Stimulated activated naive B cell treated with anti-CD40 and anti-IgM and Interleukin-4, amounts not matched to agents 10 μg/mL and 1 μg/mL and 100 μg/mL, for 72 hours (primary cell): ENCODE measurements at regions not wholly inside any gene's neighbourhood (a gene's known extent, or its start where the extent isn't known, plus 50 kb on each side); places are given as distances from the start of the nearest gene placed in this dataset.
"Not testable (repeated sequence)": the region's sequence is repeated elsewhere in the genome, so short reads cannot be mapped to it uniquely, and the experiment has no call there.

Source experiments
- ATAC-seq, 2 donors: fragments of 150-1000 bp; cut with Tn5 transposase; replicated peaks; 2 replicates each; pipeline ENCODE4 v1.10.0; 2021; ENCODE audit warnings: moderate library complexity in 1 of 2
- DNase-seq: peaks from one replicate; pipeline ENCODE4 v3.0.0; 2021
- H3K27ac Mint-ChIP-seq: one replicate; pipeline ENCODE4 v1.8.0; 2022; ENCODE audit warnings: mild to moderate bottlenecking, mixed read lengths
- H3K27me3 Mint-ChIP-seq, 2 donors: one replicate each; pipeline ENCODE4 v1.8.0; 2022; ENCODE audit warnings: mixed read lengths in 2 of 2
- H3K36me3 Mint-ChIP-seq, 2 donors: one replicate each; pipeline ENCODE4 v1.8.0; 2022; ENCODE audit warnings: mixed read lengths in 2 of 2, mild to moderate bottlenecking in 1 of 2
- H3K4me1 Mint-ChIP-seq, 2 donors: one replicate each; pipeline ENCODE4 v1.8.0; 2022; ENCODE audit warnings: mixed read lengths in 2 of 2, mild to moderate bottlenecking in 1 of 2
- H3K4me3 Mint-ChIP-seq, 2 donors: one replicate each; pipeline ENCODE4 v1.8.0; 2022; ENCODE audit warnings: mild to moderate bottlenecking in 2 of 2, mixed read lengths in 2 of 2, moderate library complexity in 1 of 2
- H3K9me3 Mint-ChIP-seq, 2 donors: one replicate each; pipeline ENCODE4 v1.8.0; 2022; ENCODE audit warnings: mixed read lengths in 2 of 2, mild to moderate bottlenecking in 1 of 2

DNA sequence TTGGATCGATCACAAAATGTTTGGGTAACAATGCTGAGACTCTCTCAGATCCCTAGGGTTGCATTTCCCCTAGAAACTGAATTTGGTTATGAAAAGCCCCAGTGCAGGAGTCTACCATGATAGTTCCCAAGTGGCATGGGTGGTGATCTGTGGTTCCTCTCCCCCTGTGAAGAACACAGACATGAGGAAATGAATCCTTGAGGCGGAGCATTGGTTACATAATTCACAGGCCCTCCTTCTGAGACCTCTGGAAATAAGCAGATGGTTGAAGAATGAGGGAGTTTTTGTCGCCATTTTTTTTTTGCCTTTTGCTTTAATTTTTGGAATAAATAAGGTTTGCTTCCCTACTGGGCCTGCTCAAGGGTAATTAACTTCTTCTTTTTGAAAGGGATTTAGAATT is 597.0 kb upstream of the RBFOX1 start:
- ATAC-seq (no peak), DNase-seq (no peak)
- no peak overlapping the region for H3K27ac Mint-ChIP-seq
- H3K27me3 Mint-ChIP-seq: no peaks in the 10 kb centered on the region
- H3K36me3 Mint-ChIP-seq: no peaks in the 10 kb centered on the region
- H3K4me1 Mint-ChIP-seq: no peaks in the 10 kb centered on the region
- H3K4me3 Mint-ChIP-seq: no peak overlapping the region
- H3K9me3 Mint-ChIP-seq: peaks cover 0 to 7% of the 10 kb centered on the region in 2 donors

DNA sequence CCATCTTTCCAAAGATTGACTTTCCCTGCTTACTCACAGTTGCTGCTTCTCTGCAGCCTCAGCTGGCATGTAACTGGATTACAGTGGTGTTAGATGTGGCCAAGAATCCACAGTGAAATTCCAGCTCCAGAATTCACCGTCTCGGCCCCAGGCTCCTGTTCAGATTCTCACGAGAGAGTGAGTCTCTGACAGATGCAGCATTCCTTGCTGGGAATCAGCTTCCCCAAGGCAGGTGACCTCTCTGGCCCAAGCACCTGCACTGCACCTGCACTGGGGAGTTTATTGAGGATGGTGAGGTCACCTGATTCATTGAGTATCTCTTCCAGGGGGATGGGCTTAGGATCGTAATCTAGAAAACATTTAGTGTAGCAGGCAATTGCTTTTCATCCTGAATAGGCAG is 600.5 kb upstream of the RBFOX1 start:
- DNase-seq: no peak
- ATAC-seq: no peak
- H3K9me3 Mint-ChIP-seq: no peaks in the 10 kb centered on the region
- H3K27ac Mint-ChIP-seq: no peak overlapping the region
- no peaks in the 10 kb centered on the region for H3K4me1 Mint-ChIP-seq
- no peaks in the 10 kb centered on the region for H3K27me3 Mint-ChIP-seq
- no peak overlapping the region for H3K4me3 Mint-ChIP-seq
- H3K36me3 Mint-ChIP-seq: no peaks in the 10 kb centered on the region

DNA sequence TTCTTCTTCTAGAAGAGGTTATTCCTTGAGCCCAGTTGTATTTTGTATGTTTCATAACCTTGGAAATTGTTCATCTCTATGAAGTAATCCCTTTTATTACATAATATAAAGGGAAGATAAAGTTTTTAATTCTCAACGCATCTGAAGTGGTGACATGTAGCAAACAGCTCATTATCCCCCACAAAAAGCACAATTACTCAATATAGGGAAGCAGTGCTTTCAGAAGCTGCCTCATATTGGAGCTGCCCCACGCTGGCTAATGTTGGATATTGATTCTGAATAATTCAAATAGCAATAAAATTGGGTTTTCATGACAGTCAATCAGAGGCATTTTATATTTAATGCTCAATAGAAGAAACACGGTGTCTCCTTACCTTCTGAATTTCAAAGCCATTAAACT is 604.3 kb upstream of the RBFOX1 start:
- H3K9me3 Mint-ChIP-seq: no peaks in the 10 kb centered on the region
- ATAC-seq: no peak
- H3K4me3 Mint-ChIP-seq: no peak overlapping the region
- no peaks in the 10 kb centered on the region for H3K4me1 Mint-ChIP-seq
- no peaks in the 10 kb centered on the region for H3K36me3 Mint-ChIP-seq
- no peak overlapping the region for H3K27ac Mint-ChIP-seq
- no peak for DNase-seq
- H3K27me3 Mint-ChIP-seq: peaks cover 0 to 5% of the 10 kb centered on the region in 2 donors

DNA sequence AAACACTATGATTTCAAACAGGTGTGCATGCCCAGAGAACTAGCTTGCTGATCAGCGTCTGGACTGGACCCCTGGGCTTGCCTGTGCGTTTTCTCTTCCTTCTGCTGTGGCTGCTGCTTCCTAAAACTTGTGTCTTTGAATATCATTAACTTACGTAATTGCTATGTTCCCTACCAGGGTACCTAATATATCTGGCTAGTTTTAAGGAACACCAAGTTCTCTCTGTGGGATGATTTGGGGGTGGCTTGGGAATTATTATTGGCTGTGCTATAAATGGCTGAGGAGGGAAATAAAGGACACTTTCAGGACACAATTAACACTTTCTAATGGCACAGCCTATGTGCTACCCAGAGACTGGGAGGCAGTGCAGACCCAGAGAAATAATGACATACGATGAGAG is 606.0 kb upstream of the RBFOX1 start:
- no peaks in the 10 kb centered on the region for H3K36me3 Mint-ChIP-seq
- H3K9me3 Mint-ChIP-seq: peaks cover 0 to 2% of the 10 kb centered on the region in 2 donors
- H3K27me3 Mint-ChIP-seq: peaks cover 0 to 5% of the 10 kb centered on the region in 2 donors
- ATAC-seq: no peak
- no peak overlapping the region for H3K27ac Mint-ChIP-seq
- H3K4me3 Mint-ChIP-seq: no peak overlapping the region
- no peak for DNase-seq
- no peaks in the 10 kb centered on the region for H3K4me1 Mint-ChIP-seq

DNA sequence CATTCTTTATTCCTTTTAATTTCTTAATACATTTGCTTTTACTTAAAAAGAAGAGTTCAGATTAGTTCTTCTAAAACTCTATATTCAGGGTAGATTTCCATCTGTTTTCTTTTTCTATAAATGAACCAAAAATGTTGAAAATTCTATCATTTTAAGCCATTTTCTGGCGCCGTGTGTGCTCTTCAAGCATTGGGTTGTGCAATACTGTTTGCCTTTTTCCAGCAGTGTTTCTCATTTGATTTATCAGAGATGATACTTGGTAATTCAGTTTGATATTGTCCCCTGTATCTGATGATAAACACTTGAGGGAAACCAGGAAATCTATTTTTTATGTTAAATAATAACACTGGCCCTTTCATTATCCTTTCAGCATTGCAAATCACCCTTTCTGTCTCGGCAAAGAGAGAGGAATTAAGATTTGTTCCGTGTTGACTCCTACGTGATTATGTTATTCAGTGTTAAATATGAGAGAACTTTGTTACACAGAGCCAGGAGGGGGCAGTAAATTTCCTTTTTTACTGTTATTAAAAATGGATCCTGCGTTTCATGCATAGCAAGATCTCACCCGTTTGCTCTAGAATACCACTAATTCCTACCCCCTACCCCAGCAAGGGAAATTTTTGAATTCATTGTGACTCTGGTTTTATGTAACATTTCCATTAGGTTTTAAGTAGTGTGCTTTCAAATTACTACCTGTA is 606.9 kb upstream of the RBFOX1 start:
- Mint-ChIP-seq H3K36me3 (no peaks in the 10 kb centered on the region), H3K4me1 (no peaks in the 10 kb centered on the region), H3K4me3 (no peak overlapping the region), H3K9me3 (peaks cover 0 to 2% of the 10 kb centered on the region in 2 donors), H3K27ac (no peak overlapping the region), H3K27me3 (peaks cover 0 to 5% of the 10 kb centered on the region in 2 donors)
- DNase-seq (no peak), ATAC-seq (no peak)

DNA sequence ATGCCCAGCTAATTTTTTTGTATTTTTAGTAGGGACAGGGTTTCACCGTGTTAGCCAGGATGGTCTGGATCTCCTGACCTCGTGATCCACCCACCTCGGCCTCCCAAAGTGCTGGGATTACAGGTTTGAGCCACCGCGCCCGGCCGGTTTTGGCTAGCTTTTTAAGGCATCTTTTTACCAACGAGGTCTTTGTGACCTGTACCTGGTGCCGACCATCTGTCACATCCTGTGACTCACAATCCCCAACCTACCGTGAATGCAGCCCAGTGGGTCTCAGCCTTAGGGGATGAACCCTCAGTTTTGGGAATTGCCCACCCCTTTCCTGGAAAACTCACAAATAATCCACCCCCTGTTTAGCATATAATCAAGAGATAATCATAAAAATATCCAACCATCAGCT is 607.4 kb upstream of the RBFOX1 start:
- not testable (repeated sequence) for H3K27ac Mint-ChIP-seq, H3K4me1 Mint-ChIP-seq, H3K36me3 Mint-ChIP-seq, H3K9me3 Mint-ChIP-seq, H3K4me3 Mint-ChIP-seq, DNase-seq, ATAC-seq, H3K27me3 Mint-ChIP-seq

DNA sequence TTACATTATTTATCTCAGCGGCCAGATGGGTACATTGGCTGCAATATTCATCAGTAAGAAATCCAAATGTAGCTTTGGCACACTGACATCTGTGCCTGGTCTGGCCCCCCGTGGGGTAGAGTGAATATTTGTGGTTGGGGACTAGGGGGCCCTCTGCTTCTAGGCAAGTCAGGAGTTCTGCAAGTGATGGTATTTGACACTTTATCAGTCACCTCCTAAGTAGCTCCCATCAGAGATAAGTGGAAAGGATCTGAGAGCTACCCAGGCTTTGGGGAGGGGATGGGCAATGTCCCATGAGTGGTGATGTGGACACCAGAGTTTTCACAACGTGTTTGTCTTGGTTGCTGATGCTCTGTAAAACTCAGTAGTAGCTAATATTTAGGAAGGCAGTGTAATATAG is 609.9 kb upstream of the RBFOX1 start:
- ATAC-seq (no peak), DNase-seq (no peak)
- H3K36me3 Mint-ChIP-seq: no peaks in the 10 kb centered on the region
- no peak overlapping the region for H3K27ac Mint-ChIP-seq
- H3K9me3 Mint-ChIP-seq: peaks cover 0 to 2% of the 10 kb centered on the region in 2 donors
- no peaks in the 10 kb centered on the region for H3K4me1 Mint-ChIP-seq
- H3K4me3 Mint-ChIP-seq: no peak overlapping the region
- H3K27me3 Mint-ChIP-seq: peaks cover 0 to 5% of the 10 kb centered on the region in 2 donors

DNA sequence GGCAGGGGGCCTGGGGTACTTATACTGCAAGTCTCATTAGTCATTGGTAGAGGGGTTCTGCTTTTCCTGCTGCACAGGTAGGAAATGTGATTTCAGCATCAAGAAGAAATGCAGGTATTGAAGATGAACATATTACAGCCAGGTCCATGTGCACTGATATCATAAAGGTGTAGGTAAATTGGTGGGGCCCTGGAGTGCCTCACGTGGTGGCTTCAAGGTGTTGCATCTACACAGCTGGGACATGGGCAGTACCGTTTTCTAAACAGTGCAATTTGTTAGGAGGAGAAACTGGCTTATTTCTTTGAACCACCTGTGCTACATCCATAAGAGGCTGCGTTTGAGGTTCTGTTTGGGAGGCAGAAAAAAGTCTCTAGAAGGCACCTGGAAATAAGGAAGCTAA is 618.1 kb upstream of the RBFOX1 start:
- H3K9me3 Mint-ChIP-seq: peaks cover 11 to 12% of the 10 kb centered on the region in 2 donors
- no peaks in the 10 kb centered on the region for H3K36me3 Mint-ChIP-seq
- no peak for ATAC-seq
- H3K4me1 Mint-ChIP-seq: no peaks in the 10 kb centered on the region
- no peak overlapping the region for H3K4me3 Mint-ChIP-seq
- no peak for DNase-seq
- no peak overlapping the region for H3K27ac Mint-ChIP-seq
- no peaks in the 10 kb centered on the region for H3K27me3 Mint-ChIP-seq

DNA sequence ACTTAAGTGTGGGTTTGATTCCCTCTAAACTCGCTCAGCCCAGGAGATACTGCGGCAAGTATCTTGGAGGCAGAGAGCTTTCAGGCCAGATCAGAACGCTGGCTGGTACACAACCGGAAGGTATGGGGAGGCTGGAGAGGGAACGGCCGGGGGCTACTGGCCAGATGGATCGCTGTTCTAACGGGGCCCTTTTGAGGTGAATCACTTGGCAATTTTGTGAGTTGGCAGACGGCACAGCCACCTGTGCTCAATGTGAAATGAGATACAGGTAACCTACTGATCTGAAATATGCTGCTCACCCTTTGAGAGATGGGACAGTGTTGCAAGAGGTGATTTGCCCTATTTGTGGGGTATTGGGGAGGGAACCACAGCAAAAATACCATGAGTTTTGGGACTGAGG is 622.9 kb upstream of the RBFOX1 start:
- H3K27ac Mint-ChIP-seq: no peak overlapping the region
- H3K9me3 Mint-ChIP-seq: peaks cover 12 to 16% of the 10 kb centered on the region in 2 donors
- ATAC-seq (no peak), DNase-seq (no peak)
- H3K4me3 Mint-ChIP-seq: no peak overlapping the region
- H3K4me1 Mint-ChIP-seq: no peaks in the 10 kb centered on the region
- H3K36me3 Mint-ChIP-seq: no peaks in the 10 kb centered on the region
- H3K27me3 Mint-ChIP-seq: no peaks in the 10 kb centered on the region

DNA sequence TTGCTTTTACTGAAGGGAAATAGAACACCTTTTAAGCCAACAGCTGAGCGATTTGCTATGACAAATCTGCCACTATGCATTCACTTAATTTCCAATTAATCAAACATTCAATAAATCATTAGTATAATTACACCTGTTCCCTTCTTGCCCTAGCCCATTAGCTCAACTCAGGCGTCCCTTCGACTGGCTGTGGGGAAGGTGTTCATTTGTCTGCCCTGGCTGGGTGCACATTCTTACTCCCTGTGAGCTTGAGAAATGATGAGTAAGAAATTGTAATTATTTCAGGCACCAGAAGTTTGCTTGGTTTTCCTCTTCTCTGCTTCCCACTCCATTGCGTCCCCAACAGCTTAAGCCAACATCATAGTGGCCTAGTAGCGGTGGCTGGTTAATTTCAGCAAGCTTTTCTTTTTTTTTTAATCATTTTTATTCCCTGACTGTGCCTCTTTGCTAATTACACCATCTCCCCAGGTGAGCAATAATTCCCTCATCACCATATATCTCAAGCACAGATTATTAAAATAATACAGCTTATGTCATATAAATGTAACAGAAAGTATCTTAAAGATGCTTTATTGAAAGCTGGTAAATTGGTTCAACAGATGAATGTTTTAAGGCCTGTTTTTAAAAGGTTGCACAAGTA is 623.9 kb upstream of the RBFOX1 start:
- H3K27ac Mint-ChIP-seq: no peak overlapping the region
- H3K4me3 Mint-ChIP-seq: no peak overlapping the region
- no peaks in the 10 kb centered on the region for H3K4me1 Mint-ChIP-seq
- peaks cover 11 to 16% of the 10 kb centered on the region in 2 donors for H3K9me3 Mint-ChIP-seq
- no peak for DNase-seq
- H3K27me3 Mint-ChIP-seq: no peaks in the 10 kb centered on the region
- no peak for ATAC-seq
- H3K36me3 Mint-ChIP-seq: no peaks in the 10 kb centered on the region

DNA sequence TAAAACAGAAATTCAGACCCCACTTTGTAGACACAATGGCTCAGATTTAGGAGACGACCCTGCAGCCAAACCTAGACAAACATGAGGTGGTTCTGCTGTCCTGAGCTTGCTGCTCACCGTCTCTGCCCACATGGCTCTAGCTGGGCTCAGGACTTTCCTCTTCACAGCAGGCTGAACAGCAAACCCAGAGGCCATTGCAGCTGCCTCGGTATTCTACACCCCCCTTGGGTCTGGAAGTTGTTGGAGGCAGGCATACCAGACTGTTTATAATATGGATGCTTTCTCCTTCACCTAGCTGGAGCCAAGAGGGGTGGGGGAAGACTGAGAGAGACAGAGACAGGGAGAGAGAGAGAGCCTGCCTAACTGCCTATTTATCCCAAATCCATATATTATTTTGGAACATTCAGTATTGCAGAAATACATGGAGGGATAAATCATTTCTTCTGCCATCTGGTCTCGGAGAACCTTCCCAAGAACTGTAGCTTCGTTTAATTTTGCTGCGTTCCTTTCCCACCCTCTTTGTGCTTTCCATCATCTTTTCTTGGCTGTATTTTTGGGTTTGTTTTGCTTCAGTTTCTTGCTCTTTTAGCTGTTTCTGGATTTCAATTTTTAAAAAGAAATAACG is 628.2 kb upstream of the RBFOX1 start:
- DNase-seq: no peak
- no peaks in the 10 kb centered on the region for H3K4me1 Mint-ChIP-seq
- no peaks in the 10 kb centered on the region for H3K27me3 Mint-ChIP-seq
- H3K9me3 Mint-ChIP-seq: peaks cover 2 to 6% of the 10 kb centered on the region in 2 donors
- H3K4me3 Mint-ChIP-seq: no peak overlapping the region
- H3K36me3 Mint-ChIP-seq: no peaks in the 10 kb centered on the region
- no peak for ATAC-seq
- H3K27ac Mint-ChIP-seq: no peak overlapping the region

DNA sequence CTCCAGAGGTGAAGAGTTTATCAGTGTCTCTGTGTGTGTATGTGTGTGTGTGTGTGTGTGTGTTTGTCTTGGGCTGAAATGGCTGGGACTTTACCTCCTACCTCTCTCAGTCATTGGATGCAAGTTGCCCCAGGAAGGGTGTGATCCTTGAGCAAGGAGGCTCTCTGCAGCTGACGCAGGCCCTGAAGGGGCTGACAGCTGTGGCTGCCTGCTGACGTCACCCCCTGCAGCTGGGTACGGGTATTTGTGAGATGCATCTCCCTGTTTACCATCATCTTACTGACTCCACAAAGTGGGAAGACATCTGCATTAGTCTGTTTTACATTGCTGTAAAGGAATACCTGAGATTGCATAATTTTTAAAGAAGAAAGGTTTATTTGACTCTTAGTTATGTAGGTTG is 631.5 kb upstream of the RBFOX1 start:
- Mint-ChIP-seq H3K27me3 (no peaks in the 10 kb centered on the region), H3K4me3 (no peak overlapping the region), H3K4me1 (no peaks in the 10 kb centered on the region), H3K9me3 (peaks cover 2 to 10% of the 10 kb centered on the region in 2 donors), H3K36me3 (no peaks in the 10 kb centered on the region), H3K27ac (no peak overlapping the region)
- DNase-seq: no peak
- no peak for ATAC-seq

DNA sequence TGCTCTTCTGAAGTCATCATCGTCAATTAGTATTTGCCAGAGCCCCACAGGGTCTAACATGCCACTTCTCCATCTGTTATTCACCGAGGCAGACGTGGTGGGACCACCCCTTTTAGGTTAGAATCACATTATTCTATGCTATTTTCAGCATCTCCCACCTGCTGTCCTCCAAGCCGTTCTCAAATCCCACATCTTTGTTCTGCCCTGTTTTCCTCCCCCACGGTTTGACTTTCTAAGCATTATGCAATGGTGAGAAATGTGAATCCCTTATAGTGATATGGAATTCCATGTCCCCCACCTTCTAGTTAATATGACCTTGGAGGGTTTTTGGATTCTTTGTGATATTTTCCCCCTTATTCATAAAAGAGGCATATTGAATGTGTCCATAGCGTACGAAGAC is 634.1 kb upstream of the RBFOX1 start:
- Mint-ChIP-seq H3K9me3 (peaks cover 2 to 4% of the 10 kb centered on the region in 2 donors), H3K36me3 (no peaks in the 10 kb centered on the region), H3K27me3 (no peaks in the 10 kb centered on the region), H3K4me3 (no peak overlapping the region), H3K4me1 (no peaks in the 10 kb centered on the region), H3K27ac (no peak overlapping the region)
- ATAC-seq: no peak
- no peak for DNase-seq

DNA sequence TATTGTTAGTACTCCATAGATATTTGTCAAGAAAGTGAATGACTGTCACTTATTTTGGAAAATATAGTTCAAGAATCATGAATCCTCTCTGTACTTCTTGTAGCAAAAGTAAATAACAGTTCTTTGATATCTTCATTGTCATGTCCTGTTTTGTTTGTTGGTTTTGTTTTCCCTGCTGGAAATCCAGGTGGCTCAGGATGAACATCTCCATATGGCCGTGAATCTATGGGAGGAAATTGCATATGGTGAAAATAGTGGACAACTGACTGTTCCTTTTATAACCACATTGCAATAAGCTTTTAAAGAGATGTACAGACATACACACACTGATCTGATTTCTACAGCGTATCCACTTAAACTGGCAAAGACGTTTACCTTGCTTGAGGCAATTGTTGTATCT is 637.0 kb upstream of the RBFOX1 start:
- Mint-ChIP-seq H3K27me3 (no peaks in the 10 kb centered on the region), H3K36me3 (no peaks in the 10 kb centered on the region)

DNA sequence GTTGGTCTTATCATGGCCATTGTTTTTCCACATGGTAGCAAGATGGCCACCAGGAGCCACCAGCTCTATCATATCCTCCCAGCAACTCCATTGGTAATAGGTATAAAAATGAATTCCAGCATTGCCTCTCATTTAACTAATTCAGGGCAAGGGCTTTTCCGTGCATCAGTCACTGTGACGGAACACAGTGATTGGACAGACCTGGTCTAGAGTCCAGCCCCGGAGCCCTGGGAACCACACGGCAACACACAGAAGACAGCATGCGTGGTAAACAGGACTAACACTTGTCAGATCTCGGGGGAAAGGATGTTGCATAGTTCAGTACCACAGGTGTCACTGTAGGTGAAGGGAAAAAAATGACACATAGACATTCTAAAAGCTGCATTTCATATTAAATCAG is 638.0 kb upstream of the RBFOX1 start:
- H3K27me3 Mint-ChIP-seq: no peaks in the 10 kb centered on the region
- H3K9me3 Mint-ChIP-seq: peaks cover 0 to 4% of the 10 kb centered on the region in 2 donors
- no peak overlapping the region for H3K4me3 Mint-ChIP-seq
- no peaks in the 10 kb centered on the region for H3K4me1 Mint-ChIP-seq
- ATAC-seq: no peak
- H3K36me3 Mint-ChIP-seq: no peaks in the 10 kb centered on the region
- DNase-seq: no peak
- no peak overlapping the region for H3K27ac Mint-ChIP-seq

More for the DNA sequence above, 637.0 kb upstream of the RBFOX1 start:
- no peak overlapping the region for H3K4me3 Mint-ChIP-seq
- H3K4me1 Mint-ChIP-seq: no peaks in the 10 kb centered on the region
- H3K9me3 Mint-ChIP-seq: peaks cover 0 to 4% of the 10 kb centered on the region in 2 donors
- ATAC-seq: no peak
- DNase-seq: no peak
- no peak overlapping the region for H3K27ac Mint-ChIP-seq
